ENCODE measurements at regions not wholly inside any gene's neighbourhood (a gene's known extent, or its start where the extent isn't known, plus 50 kb on each side); places are given as distances from the start of the nearest gene placed in this dataset.

DNA sequence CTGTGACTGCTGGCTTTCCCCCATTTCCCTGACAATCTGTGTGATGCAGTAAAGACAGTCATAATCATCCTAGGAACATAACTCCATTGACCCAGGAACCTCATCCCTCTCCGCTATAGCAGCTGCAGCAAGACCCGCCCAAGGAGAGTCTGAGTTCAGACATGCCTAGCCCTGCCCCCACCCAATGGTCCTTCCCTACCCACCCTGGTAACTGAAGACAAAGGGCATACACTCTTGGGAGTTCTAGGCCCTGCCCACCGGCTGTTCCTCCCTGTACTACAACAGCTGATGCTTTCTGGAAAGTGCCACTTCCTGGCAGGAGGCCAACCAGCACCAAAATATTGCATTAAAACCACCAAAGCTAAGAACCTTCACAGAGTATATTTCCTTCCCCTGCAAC, 1035.6 kb downstream of the C4orf33 start (continued):
- TF ChIP-seq, protein P1, sequence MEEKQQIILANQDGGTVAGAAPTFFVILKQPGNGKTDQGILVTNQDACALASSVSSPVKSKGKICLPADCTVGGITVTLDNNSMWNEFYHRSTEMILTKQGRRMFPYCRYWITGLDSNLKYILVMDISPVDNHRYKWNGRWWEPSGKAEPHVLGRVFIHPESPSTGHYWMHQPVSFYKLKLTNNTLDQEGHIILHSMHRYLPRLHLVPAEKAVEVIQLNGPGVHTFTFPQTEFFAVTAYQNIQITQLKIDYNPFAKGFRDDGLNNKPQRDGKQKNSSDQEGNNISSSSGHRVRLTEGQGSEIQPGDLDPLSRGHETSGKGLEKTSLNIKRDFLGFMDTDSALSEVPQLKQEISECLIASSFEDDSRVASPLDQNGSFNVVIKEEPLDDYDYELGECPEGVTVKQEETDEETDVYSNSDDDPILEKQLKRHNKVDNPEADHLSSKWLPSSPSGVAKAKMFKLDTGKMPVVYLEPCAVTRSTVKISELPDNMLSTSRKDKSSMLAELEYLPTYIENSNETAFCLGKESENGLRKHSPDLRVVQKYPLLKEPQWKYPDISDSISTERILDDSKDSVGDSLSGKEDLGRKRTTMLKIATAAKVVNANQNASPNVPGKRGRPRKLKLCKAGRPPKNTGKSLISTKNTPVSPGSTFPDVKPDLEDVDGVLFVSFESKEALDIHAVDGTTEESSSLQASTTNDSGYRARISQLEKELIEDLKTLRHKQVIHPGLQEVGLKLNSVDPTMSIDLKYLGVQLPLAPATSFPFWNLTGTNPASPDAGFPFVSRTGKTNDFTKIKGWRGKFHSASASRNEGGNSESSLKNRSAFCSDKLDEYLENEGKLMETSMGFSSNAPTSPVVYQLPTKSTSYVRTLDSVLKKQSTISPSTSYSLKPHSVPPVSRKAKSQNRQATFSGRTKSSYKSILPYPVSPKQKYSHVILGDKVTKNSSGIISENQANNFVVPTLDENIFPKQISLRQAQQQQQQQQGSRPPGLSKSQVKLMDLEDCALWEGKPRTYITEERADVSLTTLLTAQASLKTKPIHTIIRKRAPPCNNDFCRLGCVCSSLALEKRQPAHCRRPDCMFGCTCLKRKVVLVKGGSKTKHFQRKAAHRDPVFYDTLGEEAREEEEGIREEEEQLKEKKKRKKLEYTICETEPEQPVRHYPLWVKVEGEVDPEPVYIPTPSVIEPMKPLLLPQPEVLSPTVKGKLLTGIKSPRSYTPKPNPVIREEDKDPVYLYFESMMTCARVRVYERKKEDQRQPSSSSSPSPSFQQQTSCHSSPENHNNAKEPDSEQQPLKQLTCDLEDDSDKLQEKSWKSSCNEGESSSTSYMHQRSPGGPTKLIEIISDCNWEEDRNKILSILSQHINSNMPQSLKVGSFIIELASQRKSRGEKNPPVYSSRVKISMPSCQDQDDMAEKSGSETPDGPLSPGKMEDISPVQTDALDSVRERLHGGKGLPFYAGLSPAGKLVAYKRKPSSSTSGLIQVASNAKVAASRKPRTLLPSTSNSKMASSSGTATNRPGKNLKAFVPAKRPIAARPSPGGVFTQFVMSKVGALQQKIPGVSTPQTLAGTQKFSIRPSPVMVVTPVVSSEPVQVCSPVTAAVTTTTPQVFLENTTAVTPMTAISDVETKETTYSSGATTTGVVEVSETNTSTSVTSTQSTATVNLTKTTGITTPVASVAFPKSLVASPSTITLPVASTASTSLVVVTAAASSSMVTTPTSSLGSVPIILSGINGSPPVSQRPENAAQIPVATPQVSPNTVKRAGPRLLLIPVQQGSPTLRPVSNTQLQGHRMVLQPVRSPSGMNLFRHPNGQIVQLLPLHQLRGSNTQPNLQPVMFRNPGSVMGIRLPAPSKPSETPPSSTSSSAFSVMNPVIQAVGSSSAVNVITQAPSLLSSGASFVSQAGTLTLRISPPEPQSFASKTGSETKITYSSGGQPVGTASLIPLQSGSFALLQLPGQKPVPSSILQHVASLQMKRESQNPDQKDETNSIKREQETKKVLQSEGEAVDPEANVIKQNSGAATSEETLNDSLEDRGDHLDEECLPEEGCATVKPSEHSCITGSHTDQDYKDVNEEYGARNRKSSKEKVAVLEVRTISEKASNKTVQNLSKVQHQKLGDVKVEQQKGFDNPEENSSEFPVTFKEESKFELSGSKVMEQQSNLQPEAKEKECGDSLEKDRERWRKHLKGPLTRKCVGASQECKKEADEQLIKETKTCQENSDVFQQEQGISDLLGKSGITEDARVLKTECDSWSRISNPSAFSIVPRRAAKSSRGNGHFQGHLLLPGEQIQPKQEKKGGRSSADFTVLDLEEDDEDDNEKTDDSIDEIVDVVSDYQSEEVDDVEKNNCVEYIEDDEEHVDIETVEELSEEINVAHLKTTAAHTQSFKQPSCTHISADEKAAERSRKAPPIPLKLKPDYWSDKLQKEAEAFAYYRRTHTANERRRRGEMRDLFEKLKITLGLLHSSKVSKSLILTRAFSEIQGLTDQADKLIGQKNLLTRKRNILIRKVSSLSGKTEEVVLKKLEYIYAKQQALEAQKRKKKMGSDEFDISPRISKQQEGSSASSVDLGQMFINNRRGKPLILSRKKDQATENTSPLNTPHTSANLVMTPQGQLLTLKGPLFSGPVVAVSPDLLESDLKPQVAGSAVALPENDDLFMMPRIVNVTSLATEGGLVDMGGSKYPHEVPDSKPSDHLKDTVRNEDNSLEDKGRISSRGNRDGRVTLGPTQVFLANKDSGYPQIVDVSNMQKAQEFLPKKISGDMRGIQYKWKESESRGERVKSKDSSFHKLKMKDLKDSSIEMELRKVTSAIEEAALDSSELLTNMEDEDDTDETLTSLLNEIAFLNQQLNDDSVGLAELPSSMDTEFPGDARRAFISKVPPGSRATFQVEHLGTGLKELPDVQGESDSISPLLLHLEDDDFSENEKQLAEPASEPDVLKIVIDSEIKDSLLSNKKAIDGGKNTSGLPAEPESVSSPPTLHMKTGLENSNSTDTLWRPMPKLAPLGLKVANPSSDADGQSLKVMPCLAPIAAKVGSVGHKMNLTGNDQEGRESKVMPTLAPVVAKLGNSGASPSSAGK (IDR thresholded peaks at IDR 0.05), result no peak
